ENCODE measurements at regions not wholly inside any gene's neighbourhood (a gene's known extent, or its start where the extent isn't known, plus 50 kb on each side); places are given as distances from the start of the nearest gene placed in this dataset.
A peak's percentile ranks its signal among the peaks of the same experiment; 100 is the strongest.

- peaks cover 18% of the 10 kb centered on the region for H3K27me3 Mint-ChIP-seq (ENCODE audit: low read depth)
- H3K27ac Mint-ChIP-seq = peak overlapping the region in 1 of 3 experiments; percentile 36
- no peaks in the 10 kb centered on the region for H3K9me3 Mint-ChIP-seq
- no peaks in the 10 kb centered on the region for H3K36me3 Mint-ChIP-seq (ENCODE audit: low read depth)
- H3K4me1 Mint-ChIP-seq = peaks cover 17% of the 10 kb centered on the region
- no peak overlapping the region for H3K4me3 Mint-ChIP-seq
- TF ChIP-seq, protein P1, sequence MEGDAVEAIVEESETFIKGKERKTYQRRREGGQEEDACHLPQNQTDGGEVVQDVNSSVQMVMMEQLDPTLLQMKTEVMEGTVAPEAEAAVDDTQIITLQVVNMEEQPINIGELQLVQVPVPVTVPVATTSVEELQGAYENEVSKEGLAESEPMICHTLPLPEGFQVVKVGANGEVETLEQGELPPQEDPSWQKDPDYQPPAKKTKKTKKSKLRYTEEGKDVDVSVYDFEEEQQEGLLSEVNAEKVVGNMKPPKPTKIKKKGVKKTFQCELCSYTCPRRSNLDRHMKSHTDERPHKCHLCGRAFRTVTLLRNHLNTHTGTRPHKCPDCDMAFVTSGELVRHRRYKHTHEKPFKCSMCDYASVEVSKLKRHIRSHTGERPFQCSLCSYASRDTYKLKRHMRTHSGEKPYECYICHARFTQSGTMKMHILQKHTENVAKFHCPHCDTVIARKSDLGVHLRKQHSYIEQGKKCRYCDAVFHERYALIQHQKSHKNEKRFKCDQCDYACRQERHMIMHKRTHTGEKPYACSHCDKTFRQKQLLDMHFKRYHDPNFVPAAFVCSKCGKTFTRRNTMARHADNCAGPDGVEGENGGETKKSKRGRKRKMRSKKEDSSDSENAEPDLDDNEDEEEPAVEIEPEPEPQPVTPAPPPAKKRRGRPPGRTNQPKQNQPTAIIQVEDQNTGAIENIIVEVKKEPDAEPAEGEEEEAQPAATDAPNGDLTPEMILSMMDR (IDR thresholded peaks at IDR 0.05; ENCODE audit: unreplicated experiment in 3 of 3) = no peak
These were observed 273.6 kb downstream of the SRBD1 start for GRCh38 chr2:45337481-45337880.

DNA sequence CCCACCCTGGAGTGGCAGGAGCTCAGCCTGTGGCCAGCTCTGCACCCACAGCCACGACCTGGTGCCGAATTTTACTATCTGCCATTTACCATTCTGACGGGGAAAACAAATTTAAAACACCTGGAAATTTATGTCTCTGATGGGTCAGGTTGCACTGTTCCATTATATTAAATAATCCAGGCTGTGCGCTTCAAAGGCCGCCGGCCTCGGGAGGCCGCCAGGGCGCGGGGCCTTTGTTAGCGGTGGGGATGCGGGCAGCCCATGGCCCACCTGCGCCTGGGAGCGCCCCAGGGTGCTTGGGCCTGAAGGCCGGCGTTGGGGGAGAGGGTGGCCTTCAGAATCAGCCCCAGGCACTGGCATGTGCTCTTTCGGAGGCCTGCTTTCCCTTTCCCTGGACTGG, 276.9 kb downstream of the SRBD1 start:
- Mint-ChIP-seq H3K27ac (no peak overlapping the region), H3K4me1 (peaks cover 29% of the 10 kb centered on the region), H3K36me3 (ENCODE audit: low read depth) (no peaks in the 10 kb centered on the region), H3K9me3 (no peaks in the 10 kb centered on the region), H3K4me3 (no peak overlapping the region), H3K27me3 (ENCODE audit: low read depth) (peaks cover 17% of the 10 kb centered on the region)
- TF ChIP-seq, protein P1 (IDR thresholded peaks at IDR 0.05; ENCODE audit: unreplicated experiment in 3 of 3) = no peak

DNA sequence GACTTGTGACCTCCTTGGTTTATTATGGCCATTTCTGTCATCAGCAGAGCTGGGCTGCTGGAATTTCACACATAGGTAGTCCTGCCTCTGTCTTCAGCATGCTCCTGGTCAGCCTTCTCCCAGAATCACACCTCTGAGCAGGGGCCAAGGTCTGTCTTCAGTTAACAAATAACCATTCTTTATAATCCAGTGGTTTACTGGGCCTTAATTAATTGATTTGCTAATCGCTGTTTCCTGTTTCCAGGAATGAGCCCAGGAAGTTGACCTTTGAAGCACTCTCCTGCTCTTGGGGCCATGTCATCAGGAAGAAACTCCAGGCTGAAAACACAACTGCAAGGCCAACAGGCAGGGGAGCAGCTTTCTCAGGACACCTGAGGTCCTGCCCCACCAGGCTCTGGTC, 278.5 kb downstream of the SRBD1 start:
- TF ChIP-seq, protein P1 (IDR thresholded peaks at IDR 0.05; ENCODE audit: unreplicated experiment in 3 of 3) = no peak
- Mint-ChIP-seq H3K36me3 (ENCODE audit: low read depth) (no peaks in the 10 kb centered on the region), H3K4me1 (peaks cover 22% of the 10 kb centered on the region), H3K9me3 (no peaks in the 10 kb centered on the region), H3K27me3 (ENCODE audit: low read depth) (peaks cover 17% of the 10 kb centered on the region), H3K27ac (no peak overlapping the region), H3K4me3 (no peak overlapping the region)

- Mint-ChIP-seq H3K27me3 (ENCODE audit: low read depth) (peaks cover 21% of the 10 kb centered on the region), H3K36me3 (ENCODE audit: low read depth) (no peaks in the 10 kb centered on the region), H3K4me1 (peaks cover 21% of the 10 kb centered on the region), H3K9me3 (peaks cover 2% of the 10 kb centered on the region), H3K4me3 (no peak overlapping the region), H3K27ac (no peak overlapping the region)
- TF ChIP-seq, protein P1 (IDR thresholded peaks at IDR 0.05; ENCODE audit: unreplicated experiment in 3 of 3) = no peak
These were observed 279.0 kb downstream of the SRBD1 start for GRCh38 chr2:45332094-45332493.

DNA sequence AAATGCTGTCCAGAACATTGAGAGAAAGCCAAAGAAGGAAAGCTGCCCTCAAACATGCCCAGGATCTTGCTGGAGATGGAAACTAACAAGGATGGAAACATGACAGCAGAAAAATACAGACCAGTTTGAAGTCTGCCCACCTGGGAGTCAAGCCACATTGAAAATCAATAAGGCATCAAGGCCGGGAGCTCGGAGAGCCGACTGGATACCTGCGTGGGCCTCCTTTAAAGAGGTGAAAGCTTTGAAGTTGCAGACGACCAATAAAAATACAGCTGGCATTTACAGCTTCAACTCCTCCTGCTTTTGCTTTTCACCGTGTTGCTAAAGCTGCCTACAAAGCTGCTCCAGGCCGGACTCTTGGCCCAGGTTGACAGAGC, 279.7 kb downstream of the SRBD1 start:
- H3K4me3 Mint-ChIP-seq = no peak overlapping the region
- no peak overlapping the region for H3K27ac Mint-ChIP-seq
- H3K4me1 Mint-ChIP-seq = peaks cover 21% of the 10 kb centered on the region
- no peaks in the 10 kb centered on the region for H3K36me3 Mint-ChIP-seq (ENCODE audit: low read depth)
- TF ChIP-seq, protein P1 (IDR thresholded peaks at IDR 0.05; ENCODE audit: unreplicated experiment in 3 of 3) = no peak
- H3K27me3 Mint-ChIP-seq (ENCODE audit: low read depth) = peaks cover 21% of the 10 kb centered on the region
- H3K9me3 Mint-ChIP-seq = peaks cover 2% of the 10 kb centered on the region

DNA sequence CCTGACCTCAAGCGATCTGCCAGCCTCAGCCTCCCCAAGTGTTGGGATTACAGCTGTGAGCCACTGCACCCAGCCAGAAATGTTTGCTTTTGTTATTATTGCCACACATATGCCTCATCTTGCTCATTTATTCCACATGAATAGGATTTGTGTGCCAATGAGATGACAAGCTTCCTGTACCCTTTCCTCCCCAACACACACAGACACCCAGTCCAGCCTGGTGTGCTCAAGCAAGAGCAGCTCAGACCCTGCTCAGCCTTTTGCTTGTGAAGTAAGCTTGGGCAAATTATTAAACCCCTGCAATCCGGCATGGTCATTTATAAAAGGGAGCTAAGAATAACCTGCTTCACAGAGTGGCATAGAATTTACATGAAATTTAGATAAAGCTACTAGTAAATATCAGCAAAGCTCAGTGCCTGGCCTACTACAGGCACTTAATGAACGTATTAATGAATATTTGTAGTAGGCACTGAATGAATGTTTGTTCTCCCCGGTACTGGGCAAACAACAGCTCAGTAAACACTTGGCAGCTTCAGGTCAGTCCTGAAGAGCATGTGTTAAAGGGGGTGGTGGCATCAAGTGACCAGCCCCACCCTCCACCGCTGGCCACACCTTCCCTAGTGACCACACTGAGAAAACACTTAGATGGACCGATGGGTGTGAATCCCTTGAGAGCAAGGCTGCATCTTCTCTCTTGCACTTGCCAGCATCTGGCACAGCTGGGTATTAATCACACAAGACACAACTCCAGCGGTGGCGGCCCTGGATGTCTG, 280.2 kb downstream of the SRBD1 start:
- Mint-ChIP-seq H3K36me3 (ENCODE audit: low read depth) (no peaks in the 10 kb centered on the region), H3K27ac (peak overlapping the region in 1 of 3 experiments; percentile 71), H3K4me1 (peaks cover 21% of the 10 kb centered on the region), H3K4me3 (no peak overlapping the region), H3K27me3 (ENCODE audit: low read depth) (peaks cover 21% of the 10 kb centered on the region), H3K9me3 (peaks cover 2% of the 10 kb centered on the region)
- TF ChIP-seq, protein P1 (IDR thresholded peaks at IDR 0.05; ENCODE audit: unreplicated experiment in 3 of 3) = no peak

Measured in nephron (organoid).